Left colon (tissue), 2 donors: ENCODE measurements at regions not wholly inside any gene's neighbourhood (a gene's known extent, or its start where the extent isn't known, plus 50 kb on each side); places are given as distances from the start of the nearest gene placed in this dataset.

Source experiments
- ATAC-seq: fragments of 200-7000 bp; cut with Tn5 transposase; one replicate; pipeline ENCODE4 v1.9.1; 2020; ENCODE audit warnings: mild to moderate bottlenecking, moderate library complexity
- DNase-seq, 2 donors: peaks; one replicate each; pipeline ENCODE4 v3.0.0-alpha.2; 2020
- intact Hi-C, 2 donors: fragments of 100-400 bp; cut with DNase I in 1 of 2; cut with micrococcal nuclease in 1 of 2; formaldehyde crosslinking; loops; one replicate each; pipeline versions ENCODE4 v1.11.2 to v1.14.0; 2022; cut with DNase I, micrococcal nuclease
- donor health status: DM: no; HTN: no; CAD: no.
- donor health status: DM: yes; HTN: yes; CAD: no.

GRCh38 chr10:131002031-131002861, 309.3 kb downstream of the TCERG1L start:
- intact Hi-C loops, result no loop called here
- DNase-seq, result no peak
- no peak for ATAC-seq

- no peak for DNase-seq
- intact Hi-C loops, result no loop called here
- ATAC-seq, result no peak
Observed at GRCh38 chr10:131003455-131003854, 308.1 kb downstream of the TCERG1L start.

GRCh38 chr10:131004276-131004675, 307.2 kb downstream of the TCERG1L start:
- ATAC-seq, result no peak
- intact Hi-C loops, result no loop called here

GRCh38 chr10:131006458-131007256, 304.9 kb downstream of the TCERG1L start:
- intact Hi-C loops, result no loop called here
- ATAC-seq (no peak), DNase-seq (no peak)

More at GRCh38 chr10:131004276-131004675, 307.2 kb downstream of the TCERG1L start:
- no peak for DNase-seq

GRCh38 chr10:131009791-131010190, 301.7 kb downstream of the TCERG1L start:
- intact Hi-C loops, result no loop called here
- DNase-seq, result no peak
- ATAC-seq, result no peak

- DNase-seq, result no peak
- ATAC-seq, result no peak
- intact Hi-C loops, result no loop called here
Observed at GRCh38 chr10:131010965-131011575, 300.5 kb downstream of the TCERG1L start.

- ATAC-seq (no peak), DNase-seq (no peak)
- intact Hi-C loops, result no loop called here
Observed at GRCh38 chr10:131011936-131012640, 299.4 kb downstream of the TCERG1L start.

- no peak for ATAC-seq
- DNase-seq, result no peak
- intact Hi-C loops, result no loop called here
Observed at GRCh38 chr10:131012641-131012985, 298.9 kb downstream of the TCERG1L start.

- ATAC-seq, result no peak
- intact Hi-C loops, result no loop called here
- no peak for DNase-seq
Observed at GRCh38 chr10:131013281-131013912, 298.1 kb downstream of the TCERG1L start.

GRCh38 chr10:131014271-131014670, 297.2 kb downstream of the TCERG1L start:
- no peak for DNase-seq
- intact Hi-C loops, result no loop called here
- ATAC-seq, result no peak

GRCh38 chr10:131015271-131015670, 296.2 kb downstream of the TCERG1L start:
- ATAC-seq (no peak), DNase-seq (no peak)
- intact Hi-C loops, result no loop called here

GRCh38 chr10:131016556-131016955, 295.0 kb downstream of the TCERG1L start:
- no peak for DNase-seq
- no peak for ATAC-seq
- intact Hi-C loops, result no loop called here

- intact Hi-C loops, result no loop called here
- ATAC-seq, result no peak
- DNase-seq, result no peak
Observed at GRCh38 chr10:131017566-131018285, 293.8 kb downstream of the TCERG1L start.

- ATAC-seq (no peak), DNase-seq (no peak)
- intact Hi-C loops, result no loop called here
Observed at GRCh38 chr10:131018886-131019500, 292.5 kb downstream of the TCERG1L start.

GRCh38 chr10:131019696-131020095, 291.8 kb downstream of the TCERG1L start:
- no peak for DNase-seq
- no peak for ATAC-seq
- intact Hi-C loops, result no loop called here

- DNase-seq (no peak), ATAC-seq (no peak)
- intact Hi-C loops, result no loop called here
Observed at GRCh38 chr10:131020775-131021174, 290.7 kb downstream of the TCERG1L start.

GRCh38 chr10:131021246-131021895, 290.1 kb downstream of the TCERG1L start:
- no peak for DNase-seq
- intact Hi-C loops, result no loop called here

More at GRCh38 chr10:131021246-131021895, 290.1 kb downstream of the TCERG1L start:
- ATAC-seq, result no peak
